Erythroblast (primary cell): ENCODE measurements at regions not wholly inside any gene's neighbourhood (a gene's known extent, or its start where the extent isn't known, plus 50 kb on each side); places are given as distances from the start of the nearest gene placed in this dataset.

Source experiments
- GATA1 ChIP-seq: IDR thresholded peaks from 2 replicates; pipeline ENCODE4 v1.6.1; 2011; ENCODE audit warnings: low read depth, mild to moderate bottlenecking, control low read depth, low read length, moderate library complexity
- POLR2A ChIP-seq: IDR thresholded peaks from 2 replicates; pipeline ENCODE4 v1.6.1; 2011; ENCODE audit warnings: mild to moderate bottlenecking, low read length

DNA sequence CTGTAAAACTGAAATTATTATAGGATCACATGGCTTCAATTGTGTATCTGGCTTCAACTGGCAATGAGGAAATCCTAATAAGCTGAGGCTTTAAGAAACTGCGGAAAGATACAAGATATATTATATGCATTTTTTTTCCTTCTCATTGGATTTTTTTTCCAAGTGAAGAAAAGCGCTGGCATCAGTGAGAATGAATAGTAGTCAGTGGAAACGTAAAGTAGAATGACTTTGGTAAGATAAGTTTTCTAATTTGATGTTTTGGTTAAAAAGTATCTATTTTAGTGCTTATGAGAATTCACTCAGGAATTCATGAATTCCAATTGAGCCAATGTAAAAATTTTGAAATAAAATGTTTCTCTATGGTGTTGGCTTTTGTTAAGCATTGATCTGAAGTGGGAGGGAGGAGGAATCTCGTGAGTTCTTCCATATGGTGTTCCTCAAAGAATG is 173.5 kb upstream of the FRMD6 start:
- TF ChIP-seq POLR2A = no peak
- no peak for TF ChIP-seq GATA1
